Osteocyte (in vitro differentiated cells): ENCODE measurements at regions not wholly inside any gene's neighbourhood (a gene's known extent, or its start where the extent isn't known, plus 50 kb on each side); places are given as distances from the start of the nearest gene placed in this dataset.

Experiments
- DNase-seq: peaks from one replicate; pipeline ENCODE4 v3.0.0; 2021; ENCODE audit warnings: mixed read lengths; ENCODE audit not compliant: unreplicated experiment; ENCODE audit errors: extremely low spot score
- H3K27ac Mint-ChIP-seq: one replicate; pipeline ENCODE4 v1.8.0; 2021; ENCODE audit warnings: mild to moderate bottlenecking, mixed read lengths; ENCODE audit not compliant: unreplicated experiment
- H3K27me3 Mint-ChIP-seq: one replicate; pipeline ENCODE4 v1.8.0; 2021; ENCODE audit warnings: mixed read lengths; ENCODE audit not compliant: unreplicated experiment
- H3K36me3 Mint-ChIP-seq: one replicate; pipeline ENCODE4 v1.8.0; 2021; ENCODE audit warnings: mixed read lengths; ENCODE audit not compliant: unreplicated experiment
- H3K4me1 Mint-ChIP-seq: one replicate; pipeline ENCODE4 v1.8.0; 2021; ENCODE audit warnings: mixed read lengths; ENCODE audit not compliant: unreplicated experiment
- H3K4me3 Mint-ChIP-seq: one replicate; pipeline ENCODE4 v1.8.0; 2021; ENCODE audit warnings: mild to moderate bottlenecking, moderate library complexity, mixed read lengths; ENCODE audit not compliant: unreplicated experiment
- H3K9me3 Mint-ChIP-seq: one replicate; pipeline ENCODE4 v1.8.0; 2021; ENCODE audit warnings: mixed read lengths; ENCODE audit not compliant: unreplicated experiment
- CTCF ChIP-seq: fragments of 200-600 bp; sonication (generic); IDR thresholded peaks from 2 replicates; pipeline ENCODE4 v1.5.0; 2021; ENCODE audit warnings: antibody characterized with exemption, mild to moderate bottlenecking, moderate library complexity

- no peak for DNase-seq
- peaks cover 29% of the 10 kb centered on the region for H3K4me1 Mint-ChIP-seq
- peaks cover 9% of the 10 kb centered on the region for H3K9me3 Mint-ChIP-seq
- TF ChIP-seq CTCF = no peak
- H3K27me3 Mint-ChIP-seq = no peaks in the 10 kb centered on the region
- H3K4me3 Mint-ChIP-seq = no peak overlapping the region
- no peak overlapping the region for H3K27ac Mint-ChIP-seq
- H3K36me3 Mint-ChIP-seq = no peaks in the 10 kb centered on the region
Observed at GRCh38 chr15:95857758-95858157, 472.7 kb upstream of the NR2F2 start.

GRCh38 chr15:95860406-95860805 is 470.1 kb upstream of the NR2F2 start:
- Mint-ChIP-seq H3K27ac (no peak overlapping the region), H3K4me3 (no peak overlapping the region), H3K4me1 (peaks cover 19% of the 10 kb centered on the region), H3K9me3 (peaks cover 9% of the 10 kb centered on the region), H3K27me3 (no peaks in the 10 kb centered on the region), H3K36me3 (peaks cover 2% of the 10 kb centered on the region)
- DNase-seq = no peak
- no peak for TF ChIP-seq CTCF

- TF ChIP-seq CTCF = no peak
- Mint-ChIP-seq H3K27ac (no peak overlapping the region), H3K4me1 (peaks cover 2% of the 10 kb centered on the region), H3K4me3 (no peak overlapping the region), H3K9me3 (peaks cover 7% of the 10 kb centered on the region), H3K27me3 (no peaks in the 10 kb centered on the region), H3K36me3 (peaks cover 2% of the 10 kb centered on the region)
- no peak for DNase-seq
Observed at GRCh38 chr15:95864467-95864886, 466.0 kb upstream of the NR2F2 start.

GRCh38 chr15:95865330-95865739 is 465.2 kb upstream of the NR2F2 start:
- Mint-ChIP-seq H3K36me3 (peaks cover 2% of the 10 kb centered on the region), H3K9me3 (no peaks in the 10 kb centered on the region), H3K4me1 (peaks cover 2% of the 10 kb centered on the region), H3K4me3 (no peak overlapping the region), H3K27me3 (no peaks in the 10 kb centered on the region), H3K27ac (no peak overlapping the region)
- TF ChIP-seq CTCF = no peak
- no peak for DNase-seq

- DNase-seq = no peak
- Mint-ChIP-seq H3K9me3 (no peaks in the 10 kb centered on the region), H3K27ac (no peak overlapping the region), H3K4me3 (no peak overlapping the region), H3K36me3 (peaks cover 2% of the 10 kb centered on the region), H3K4me1 (peaks cover 5% of the 10 kb centered on the region), H3K27me3 (no peaks in the 10 kb centered on the region)
- no peak for TF ChIP-seq CTCF
Observed at GRCh38 chr15:95866711-95867440, 463.6 kb upstream of the NR2F2 start.
